Vagina (tissue), 2 donors: ENCODE measurements at regions not wholly inside any gene's neighbourhood (a gene's known extent, or its start where the extent isn't known, plus 50 kb on each side); places are given as distances from the start of the nearest gene placed in this dataset.
A peak's percentile ranks its signal among the peaks of the same experiment; 100 is the strongest.

Source experiments
- DNase-seq, 2 donors: peaks; one replicate each; pipeline ENCODE4 v3.0.0-alpha.2; 2017; ENCODE audit errors: extremely low spot score in 2 of 2
- H3K27ac ChIP-seq: fragments of 200-600 bp; sonication (generic); one replicate; pipeline ENCODE4 v1.5.1; 2019
- H3K27me3 ChIP-seq: fragments of 200-600 bp; sonication (generic); one replicate; pipeline ENCODE4 v1.5.1; 2019
- H3K36me3 ChIP-seq, 2 donors: fragments of 200-600 bp; sonication (generic); one replicate each; pipeline ENCODE4 v1.5.1; 2017 to 2019
- H3K4me1 ChIP-seq: fragments of 200-600 bp; sonication (generic); one replicate; pipeline ENCODE4 v1.5.1; 2019
- H3K4me3 ChIP-seq, 2 donors: fragments of 200-600 bp; sonication (generic); 1 replicate in 1 of 2; 2 replicates in 1 of 2; pipeline ENCODE4 v1.5.1; 2016 to 2019
- H3K9me3 ChIP-seq: fragments of 200-600 bp; sonication (generic); one replicate; pipeline ENCODE4 v1.5.1; 2019
- POLR2A ChIP-seq, 2 donors: fragments of 450-650 bp; IDR thresholded peaks; one replicate each; pipeline ENCODE4 v1.6.1; 2017; ENCODE audit warnings: antibody characterized with exemption in 2 of 2, mild to moderate bottlenecking in 2 of 2, moderate library complexity in 2 of 2
- POLR2AphosphoS5 ChIP-seq, 2 donors: sonication (generic); formaldehyde crosslinking; IDR thresholded peaks; one replicate each; pipeline ENCODE4 v1.9.0; 2017; ENCODE audit warnings: antibody characterized with exemption in 2 of 2, mild to moderate bottlenecking in 2 of 2, low read depth in 1 of 2; ENCODE audit not compliant: insufficient read depth in 1 of 2
- intact Hi-C: fragments of 100-400 bp; cut with DNase I; formaldehyde crosslinking; loops from one replicate; pipeline ENCODE4 v1.15.1; 2023
- TF ChIP-seq, protein P1 (sequence below), 3 experiments: fragments of 450-650 bp in 2 of 3; fragments of 200-600 bp in 1 of 3; sonication (generic) in 1 of 3; IDR thresholded peaks; one replicate each; pipeline ENCODE4 v1.5.1; 2017 to 2019; ENCODE audit warnings: antibody characterized with exemption in 3 of 3, mild to moderate bottlenecking in 2 of 3, moderate library complexity in 2 of 3

DNA sequence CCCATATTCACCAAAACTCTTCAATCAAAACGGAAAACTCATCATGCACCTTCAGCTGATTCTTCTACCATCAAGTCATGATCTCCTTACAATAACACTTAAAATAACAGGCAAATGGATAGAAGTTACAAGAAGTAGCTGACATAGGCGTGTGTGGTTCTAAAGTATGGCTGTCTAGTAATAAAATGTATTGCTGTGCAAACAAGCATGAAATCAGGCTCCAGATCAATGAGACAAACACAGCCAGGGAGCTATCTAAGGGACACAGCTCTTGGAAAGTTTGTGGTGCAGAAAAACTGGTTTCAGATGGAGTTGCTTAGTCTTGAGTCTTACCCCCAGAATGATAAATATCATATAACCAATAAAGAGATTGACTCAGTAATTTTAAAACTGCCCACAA is 434.8 kb upstream of the NOX3 start:
- intact Hi-C loops, result no loop called here
- H3K4me1 ChIP-seq, result peaks cover 23% of the 10 kb centered on the region
- H3K27me3 ChIP-seq, result no peaks in the 10 kb centered on the region
- no peak overlapping the region for H3K27ac ChIP-seq
- no peaks in the 10 kb centered on the region for H3K9me3 ChIP-seq
- TF ChIP-seq POLR2AphosphoS5 (IDR thresholded peaks at IDR 0.05; ENCODE audit: insufficient read depth in 1 of 2, low read depth in 1 of 2) (no peak), POLR2A (IDR thresholded peaks at IDR 0.05) (no peak)
- TF ChIP-seq, protein P1, sequence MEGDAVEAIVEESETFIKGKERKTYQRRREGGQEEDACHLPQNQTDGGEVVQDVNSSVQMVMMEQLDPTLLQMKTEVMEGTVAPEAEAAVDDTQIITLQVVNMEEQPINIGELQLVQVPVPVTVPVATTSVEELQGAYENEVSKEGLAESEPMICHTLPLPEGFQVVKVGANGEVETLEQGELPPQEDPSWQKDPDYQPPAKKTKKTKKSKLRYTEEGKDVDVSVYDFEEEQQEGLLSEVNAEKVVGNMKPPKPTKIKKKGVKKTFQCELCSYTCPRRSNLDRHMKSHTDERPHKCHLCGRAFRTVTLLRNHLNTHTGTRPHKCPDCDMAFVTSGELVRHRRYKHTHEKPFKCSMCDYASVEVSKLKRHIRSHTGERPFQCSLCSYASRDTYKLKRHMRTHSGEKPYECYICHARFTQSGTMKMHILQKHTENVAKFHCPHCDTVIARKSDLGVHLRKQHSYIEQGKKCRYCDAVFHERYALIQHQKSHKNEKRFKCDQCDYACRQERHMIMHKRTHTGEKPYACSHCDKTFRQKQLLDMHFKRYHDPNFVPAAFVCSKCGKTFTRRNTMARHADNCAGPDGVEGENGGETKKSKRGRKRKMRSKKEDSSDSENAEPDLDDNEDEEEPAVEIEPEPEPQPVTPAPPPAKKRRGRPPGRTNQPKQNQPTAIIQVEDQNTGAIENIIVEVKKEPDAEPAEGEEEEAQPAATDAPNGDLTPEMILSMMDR (IDR thresholded peaks at IDR 0.05), result no peak
- H3K4me3 ChIP-seq, result no peak overlapping the region
- DNase-seq, result no peak
- H3K36me3 ChIP-seq, result no peaks in the 10 kb centered on the region

DNA sequence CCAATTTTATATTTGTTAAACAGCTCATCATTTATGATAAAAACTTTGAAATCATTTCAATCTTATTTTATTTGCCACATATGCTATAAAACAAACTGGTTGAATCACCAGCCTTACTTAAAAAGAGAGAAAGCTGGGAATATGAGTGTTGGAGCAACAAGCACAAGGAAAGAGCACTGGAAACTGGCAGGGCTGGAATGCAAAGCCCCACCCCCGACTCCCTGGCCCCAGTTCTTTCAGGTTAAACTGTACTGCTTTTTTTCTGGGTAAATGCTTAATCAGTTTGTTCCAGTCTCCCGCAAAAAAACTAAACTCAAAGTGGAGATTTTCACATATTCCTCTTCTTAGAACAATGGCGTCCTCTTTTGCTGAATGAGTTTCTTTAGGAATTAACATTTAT is 433.8 kb upstream of the NOX3 start:
- Histone ChIP-seq H3K9me3 (no peaks in the 10 kb centered on the region), H3K4me1 (peaks cover 27% of the 10 kb centered on the region), H3K4me3 (no peak overlapping the region), H3K27ac (no peak overlapping the region), H3K27me3 (no peaks in the 10 kb centered on the region), H3K36me3 (no peaks in the 10 kb centered on the region)
- TF ChIP-seq, protein P1 (IDR thresholded peaks at IDR 0.05), result no peak
- TF ChIP-seq POLR2AphosphoS5 (IDR thresholded peaks at IDR 0.05; ENCODE audit: insufficient read depth in 1 of 2, low read depth in 1 of 2), result no peak
- TF ChIP-seq POLR2A (IDR thresholded peaks at IDR 0.05), result no peak
- no peak for DNase-seq
- intact Hi-C loops, result no loop called here

DNA sequence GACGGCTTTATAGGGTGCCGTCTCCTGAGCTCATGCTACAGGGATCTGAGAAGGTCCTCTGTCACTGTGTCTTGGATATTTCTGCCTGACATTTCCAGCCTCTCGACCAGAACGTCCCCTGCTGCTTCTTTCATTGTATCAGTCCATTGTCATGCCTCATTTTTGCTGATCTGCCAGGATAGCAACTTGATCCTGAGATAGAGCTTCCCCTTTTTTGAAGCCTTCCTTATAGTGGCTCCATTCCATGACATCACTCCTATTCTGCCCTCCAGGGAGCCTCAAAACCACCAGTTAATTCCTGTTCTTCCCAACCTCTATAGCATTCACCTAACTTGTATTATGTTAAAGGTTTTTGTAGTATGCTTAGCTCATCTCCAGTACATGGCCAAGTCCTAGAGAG is 431.8 kb upstream of the NOX3 start:
- H3K4me3 ChIP-seq, result no peak overlapping the region
- H3K27me3 ChIP-seq, result no peaks in the 10 kb centered on the region
- peaks cover 45% of the 10 kb centered on the region for H3K4me1 ChIP-seq

DNA sequence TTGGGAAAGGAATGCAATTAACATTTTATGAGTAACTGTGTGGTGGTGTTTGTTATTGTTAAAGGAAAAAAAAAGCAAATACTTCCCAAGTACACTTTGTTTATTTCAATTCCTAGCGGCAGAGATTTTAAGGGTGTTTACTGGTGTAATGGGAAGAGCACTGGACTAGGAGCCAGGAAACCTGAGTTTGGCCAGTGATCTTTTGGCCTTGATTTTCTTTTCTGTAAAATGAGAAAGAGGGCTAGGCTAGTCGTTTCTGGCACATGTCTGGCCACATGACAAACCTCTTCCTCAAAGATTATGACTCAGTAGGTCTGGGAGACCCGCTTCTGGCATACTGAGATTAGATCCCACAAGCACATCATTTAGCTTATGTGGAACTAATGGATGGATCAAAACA is 428.1 kb upstream of the NOX3 start:
- intact Hi-C loops, result no loop called here
- DNase-seq, result no peak
- Histone ChIP-seq H3K27me3 (no peaks in the 10 kb centered on the region), H3K4me3 (no peak overlapping the region), H3K4me1 (peaks cover 62% of the 10 kb centered on the region), H3K27ac (peak overlapping the region; percentile 58), H3K9me3 (no peaks in the 10 kb centered on the region), H3K36me3 (no peaks in the 10 kb centered on the region)
- TF ChIP-seq, protein P1 (IDR thresholded peaks at IDR 0.05), result peak in 1 of 3 experiments; percentile 3
- TF ChIP-seq POLR2A (IDR thresholded peaks at IDR 0.05), result no peak
- peak in 1 of 2 donors; percentile 14 for TF ChIP-seq POLR2AphosphoS5 (IDR thresholded peaks at IDR 0.05; ENCODE audit: insufficient read depth in 1 of 2, low read depth in 1 of 2)

More for the DNA sequence above, 431.8 kb upstream of the NOX3 start:
- intact Hi-C loops, result no loop called here
- Histone ChIP-seq H3K9me3 (no peaks in the 10 kb centered on the region), H3K27ac (peak overlapping the region; percentile 9), H3K36me3 (no peaks in the 10 kb centered on the region)
- no peak for TF ChIP-seq POLR2A (IDR thresholded peaks at IDR 0.05)
- no peak for TF ChIP-seq POLR2AphosphoS5 (IDR thresholded peaks at IDR 0.05; ENCODE audit: insufficient read depth in 1 of 2, low read depth in 1 of 2)
- TF ChIP-seq, protein P1 (IDR thresholded peaks at IDR 0.05), result no peak
- no peak for DNase-seq

DNA sequence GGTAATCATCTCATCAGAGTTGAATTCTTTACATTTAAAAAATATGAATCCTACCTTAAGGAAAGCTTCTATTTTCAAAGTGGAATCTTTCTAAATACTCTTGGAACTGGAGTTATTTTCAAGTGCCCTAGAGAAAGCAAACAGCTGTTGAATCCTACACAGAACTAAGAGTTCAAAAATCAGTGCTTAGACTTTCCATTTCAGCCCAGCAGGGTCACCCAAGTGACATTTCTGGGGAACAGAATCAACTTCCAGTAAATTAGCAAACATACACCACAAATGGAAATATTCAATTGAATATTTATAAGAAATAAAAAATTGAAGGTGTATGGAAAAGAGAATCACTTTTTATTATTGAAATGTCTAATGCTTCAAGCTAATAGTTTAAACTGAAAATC is 427.7 kb upstream of the NOX3 start:
- intact Hi-C loops, result no loop called here
- DNase-seq, result no peak
- H3K4me3 ChIP-seq, result no peak overlapping the region
- no peaks in the 10 kb centered on the region for H3K9me3 ChIP-seq
- no peaks in the 10 kb centered on the region for H3K36me3 ChIP-seq
- H3K4me1 ChIP-seq, result peaks cover 58% of the 10 kb centered on the region
- peak in 1 of 2 donors; percentile 12 for TF ChIP-seq POLR2AphosphoS5 (IDR thresholded peaks at IDR 0.05; ENCODE audit: insufficient read depth in 1 of 2, low read depth in 1 of 2)
- TF ChIP-seq, protein P1 (IDR thresholded peaks at IDR 0.05), result peak in 1 of 3 experiments; percentile 4
- no peak for TF ChIP-seq POLR2A (IDR thresholded peaks at IDR 0.05)
- peak overlapping the region; percentile 58 for H3K27ac ChIP-seq
- H3K27me3 ChIP-seq, result no peaks in the 10 kb centered on the region
